HG02981 (cell line): ENCODE measurements at regions not wholly inside any gene's neighbourhood (a gene's known extent, or its start where the extent isn't known, plus 50 kb on each side); places are given as distances from the start of the nearest gene placed in this dataset.
"Not testable (repeated sequence)": the region's sequence is repeated elsewhere in the genome, so short reads cannot be mapped to it uniquely, and the experiment has no call there.

Experiments
- ATAC-seq: cut with Tn5 transposase; IDR thresholded peaks from one replicate; pipeline ENCODE4 v1.9.1; 2021; ENCODE audit warnings: mild to moderate bottlenecking, moderate library complexity; ENCODE audit not compliant: unreplicated experiment

- ATAC-seq = peak; percentile 56
Measured at GRCh38 chr2:224650815-224651439, 65.2 kb downstream of the CCDC195 start.

- ATAC-seq = not testable (repeated sequence)
Measured at GRCh38 chr2:224647684-224648083, 62.5 kb upstream of the CUL3 start.

- ATAC-seq = peak; percentile 74
Measured at GRCh38 chr2:224646242-224646846, 61.2 kb upstream of the CUL3 start.

GRCh38 chr2:224645722-224646121 is 60.6 kb upstream of the CUL3 start:
- peak; percentile 20 for ATAC-seq

GRCh38 chr2:224640679-224641078 is 55.5 kb upstream of the CUL3 start:
- no peak for ATAC-seq

- peak; percentile 86 for ATAC-seq
Measured at GRCh38 chr2:224638301-224638823, 53.2 kb upstream of the CUL3 start.
